HG03457 (cell line): ENCODE measurements at regions not wholly inside any gene's neighbourhood (a gene's known extent, or its start where the extent isn't known, plus 50 kb on each side); places are given as distances from the start of the nearest gene placed in this dataset.
"Not testable (repeated sequence)": the region's sequence is repeated elsewhere in the genome, so short reads cannot be mapped to it uniquely, and the experiment has no call there.

ENCODE experiments used
- ATAC-seq: cut with Tn5 transposase; IDR thresholded peaks from one replicate; pipeline ENCODE4 v1.9.1; 2021; ENCODE audit warnings: moderate number of reproducible peaks; ENCODE audit not compliant: unreplicated experiment

- ATAC-seq, result no peak
These were observed 1186.6 kb upstream of the SEMA6A start for GRCh38 chr5:117761186-117761585.

GRCh38 chr5:117759849-117760499 is 1185.4 kb upstream of the SEMA6A start:
- no peak for ATAC-seq

- no peak for ATAC-seq
These were observed 1177.8 kb upstream of the SEMA6A start for GRCh38 chr5:117752403-117752802.

GRCh38 chr5:117748336-117748735 is 1173.7 kb upstream of the SEMA6A start:
- ATAC-seq, result no peak

GRCh38 chr5:117743337-117743736 is 1168.7 kb upstream of the SEMA6A start:
- ATAC-seq, result no peak

- ATAC-seq, result no peak
These were observed 1167.1 kb upstream of the SEMA6A start for GRCh38 chr5:117741655-117742206.

- no peak for ATAC-seq
These were observed 1165.6 kb upstream of the SEMA6A start for GRCh38 chr5:117740268-117740667.

- ATAC-seq, result no peak
These were observed 1163.9 kb upstream of the SEMA6A start for GRCh38 chr5:117738571-117738970.

GRCh38 chr5:117736698-117737097 is 1162.1 kb upstream of the SEMA6A start:
- ATAC-seq, result no peak

- no peak for ATAC-seq
These were observed 1159.4 kb upstream of the SEMA6A start for GRCh38 chr5:117734056-117734455.

- no peak for ATAC-seq
These were observed 1158.4 kb upstream of the SEMA6A start for GRCh38 chr5:117733051-117733450.

- ATAC-seq, result no peak
These were observed 1157.6 kb upstream of the SEMA6A start for GRCh38 chr5:117732264-117732663.

- ATAC-seq, result no peak
These were observed 1156.8 kb upstream of the SEMA6A start for GRCh38 chr5:117731446-117731845.

- ATAC-seq, result not testable (repeated sequence)
These were observed 1146.2 kb upstream of the SEMA6A start for GRCh38 chr5:117720784-117721183.

- no peak for ATAC-seq
These were observed 1144.8 kb upstream of the SEMA6A start for GRCh38 chr5:117719413-117719812.

- ATAC-seq, result no peak
These were observed 1139.1 kb upstream of the SEMA6A start for GRCh38 chr5:117713585-117714198.

GRCh38 chr5:117701062-117701461 is 1126.4 kb upstream of the SEMA6A start:
- ATAC-seq, result no peak

GRCh38 chr5:117692606-117693005 is 1118.0 kb upstream of the SEMA6A start:
- ATAC-seq, result no peak

GRCh38 chr5:117691081-117691870 is 1116.7 kb upstream of the SEMA6A start:
- ATAC-seq, result no peak

GRCh38 chr5:117690612-117691011 is 1116.0 kb upstream of the SEMA6A start:
- ATAC-seq, result no peak

- no peak for ATAC-seq
These were observed 1112.3 kb upstream of the SEMA6A start for GRCh38 chr5:117686926-117687325.

GRCh38 chr5:117682416-117682815 is 1107.8 kb upstream of the SEMA6A start:
- no peak for ATAC-seq
